ACHN (cell line): ENCODE measurements at regions not wholly inside any gene's neighbourhood (a gene's known extent, or its start where the extent isn't known, plus 50 kb on each side); places are given as distances from the start of the nearest gene placed in this dataset.
"Not testable (repeated sequence)": the region's sequence is repeated elsewhere in the genome, so short reads cannot be mapped to it uniquely, and the experiment has no call there.

ENCODE experiments used
- DNase-seq: peaks from one replicate; pipeline ENCODE4 v3.0.0-alpha.2; 2015
- in situ Hi-C: cut with HindIII; loops from 2 replicates; pipeline ENCODE4 v1.10.0; 2017; ENCODE audit warnings: low sequenced_read_pairs, low pct_ligation_motif_present, low pct_unique_long_range_greater_than_20kb

GRCh38 chr12:116687888-116688287 is 50.0 kb downstream of the SPRING1 start:
- in situ Hi-C loops: no loop called here
- DNase-seq: peak; percentile 47

GRCh38 chr12:116684891-116685290 is 53.0 kb downstream of the SPRING1 start:
- DNase-seq: no peak
- in situ Hi-C loops: no loop called here

GRCh38 chr12:116677202-116677661 is 60.6 kb downstream of the SPRING1 start:
- DNase-seq: no peak
- in situ Hi-C loops: no loop called here

GRCh38 chr12:116675339-116676107 is 62.3 kb downstream of the SPRING1 start:
- in situ Hi-C loops: no loop called here
- no peak for DNase-seq

- in situ Hi-C loops: no loop called here
Observed at GRCh38 chr12:116674643-116675183, 63.2 kb downstream of the SPRING1 start.

GRCh38 chr12:116673681-116674111 is 64.2 kb downstream of the SPRING1 start:
- in situ Hi-C loops: no loop called here
- DNase-seq: peak; percentile 26

More at GRCh38 chr12:116674643-116675183, 63.2 kb downstream of the SPRING1 start:
- DNase-seq: no peak

- in situ Hi-C loops: no loop called here
- DNase-seq: no peak
Observed at GRCh38 chr12:116672842-116673516, 64.9 kb downstream of the SPRING1 start.

GRCh38 chr12:116672010-116672409 is 65.9 kb downstream of the SPRING1 start:
- in situ Hi-C loops: no loop called here

GRCh38 chr12:116670859-116671258 is 67.0 kb downstream of the SPRING1 start:
- in situ Hi-C loops: no loop called here
- no peak for DNase-seq

More at GRCh38 chr12:116672010-116672409, 65.9 kb downstream of the SPRING1 start:
- no peak for DNase-seq

GRCh38 chr12:116667752-116668151 is 70.1 kb downstream of the SPRING1 start:
- no peak for DNase-seq
- in situ Hi-C loops: no loop called here

- DNase-seq, in situ Hi-C loops: not testable (repeated sequence)
Observed at GRCh38 chr12:116666829-116667228, 71.0 kb downstream of the SPRING1 start.

GRCh38 chr12:116666305-116666673 is 71.6 kb downstream of the SPRING1 start:
- in situ Hi-C loops: no loop called here
- no peak for DNase-seq

GRCh38 chr12:116665666-116666304 is 72.1 kb downstream of the SPRING1 start:
- no peak for DNase-seq
- in situ Hi-C loops: no loop called here

GRCh38 chr12:116664085-116664484 is 73.8 kb downstream of the SPRING1 start:
- no peak for DNase-seq
- in situ Hi-C loops: no loop called here

- no peak for DNase-seq
- in situ Hi-C loops: no loop called here
Observed at GRCh38 chr12:116662612-116663144, 75.2 kb downstream of the SPRING1 start.

GRCh38 chr12:116661341-116661740 is 76.5 kb downstream of the SPRING1 start:
- in situ Hi-C loops: no loop called here
- no peak for DNase-seq

- DNase-seq, in situ Hi-C loops: not testable (repeated sequence)
Observed at GRCh38 chr12:116660740-116661139, 77.1 kb downstream of the SPRING1 start.

GRCh38 chr12:116659771-116660481 is 77.9 kb downstream of the SPRING1 start:
- in situ Hi-C loops: no loop called here
- DNase-seq: peak; percentile 22
